HepG2 (cell line): ENCODE measurements at regions not wholly inside any gene's neighbourhood (a gene's known extent, or its start where the extent isn't known, plus 50 kb on each side); places are given as distances from the start of the nearest gene placed in this dataset.

ENCODE experiments used
- ATAC-seq: fragments of 200-7000 bp; cut with Tn5 transposase; 3 replicates; pipeline ENCODE4 v1.9.1; 2020; ENCODE audit warnings: mild to moderate bottlenecking, moderate library complexity
- BruUV-seq: library from RNA; stranded (reverse); fragments of 400-500 nt; replicated peaks from 2 replicates; lab custom pipeline; 2021; lab: Mats Ljungman, UMichigan
- CTCF ChIA-PET: fragments of 300-600 bp; formaldehyde crosslinking; extraction: SDS; loops from one replicate; lab custom pipeline; 2021; ENCODE audit warnings: low total read pairs, inconsistent platforms, low intra/inter-chr PET ratio; lab: Yijun Ruan, JAX
- POLR2A ChIA-PET: fragments of 350-600 bp; sonication (Branson Sonifier 250); formaldehyde crosslinking; loops from one replicate; lab custom pipeline; 2020; ENCODE audit warnings: antibody characterized with exemption, inconsistent platforms; lab: Yijun Ruan, JAX
- DNase-seq: peaks from one replicate; pipeline ENCODE4 v3.0.0-alpha.2; 2015; ENCODE audit warnings: low spot score
- FAIRE-seq: peaks from 3 replicates; lab custom pipeline; 2011; peaks lifted over from hg19 to GRCh38; lab: Jason Lieb, UNC
- H2AFZ ChIP-seq: one replicate; pipeline ENCODE4 v1.6.1; 2011; ENCODE audit warnings: low read length, inconsistent platforms
- H3K27ac ChIP-seq: fragments of 300-600 bp; 3 replicates; pipeline ENCODE4 v1.8.0; 2011; ENCODE audit warnings: mixed run types, mild to moderate bottlenecking, mixed read lengths, low read length, inconsistent platforms; ENCODE audit not compliant: insufficient read depth; ENCODE audit errors: extremely low read length
- H3K27me3 ChIP-seq, 2 experiments: fragments of 200-600 bp in 1 of 2; 2 replicates in 1 of 2; 3 replicates in 1 of 2; pipeline versions ENCODE4 v1.6.0 to v1.8.0; 2011; ENCODE audit warnings: low read length in 2 of 2, mild to moderate bottlenecking in 2 of 2, moderate library complexity in 2 of 2, inconsistent platforms in 1 of 2; ENCODE audit not compliant: insufficient read depth in 2 of 2, control insufficient read depth in 1 of 2
- H3K36me3 ChIP-seq, 2 experiments: fragments of 200-600 bp in 1 of 2; replicated peaks in 1 of 2; 2 replicates in 1 of 2; 3 replicates in 1 of 2; pipeline versions ENCODE4 v1.5.1 to v1.8.0; 2011; ENCODE audit warnings: low read length in 2 of 2, inconsistent platforms in 1 of 2; ENCODE audit not compliant: insufficient read depth in 2 of 2, control insufficient read depth in 1 of 2
- H3K4me1 ChIP-seq: 2 replicates; pipeline ENCODE4 v1.5.1; 2012; ENCODE audit warnings: low read length, inconsistent platforms; ENCODE audit not compliant: insufficient read depth
- H3K4me2 ChIP-seq: 2 replicates; pipeline ENCODE4 v1.6.0; 2011; ENCODE audit warnings: low read depth, low read length, inconsistent platforms
- H3K4me3 ChIP-seq, 3 experiments: fragments of 200-600 bp in 1 of 3; sonication (generic), shearing (Covaris generic) in 1 of 3; replicated peaks in 1 of 3; 2 replicates each; pipeline ENCODE4 v1.5.1; 2011 to 2016; ENCODE audit warnings: low read length in 3 of 3, inconsistent platforms in 2 of 3, low read depth in 2 of 3, mild to moderate bottlenecking in 2 of 3, control low read depth in 1 of 3, mixed read lengths in 1 of 3; ENCODE audit not compliant: insufficient read depth in 1 of 3
- H3K79me2 ChIP-seq: one replicate; pipeline ENCODE4 v1.6.1; 2011; ENCODE audit warnings: low read length, inconsistent platforms; ENCODE audit not compliant: insufficient read depth
- H3K9ac ChIP-seq: 2 replicates; pipeline ENCODE4 v1.6.0; 2011; ENCODE audit warnings: mild to moderate bottlenecking, low read depth, low read length, inconsistent platforms; ENCODE audit not compliant: insufficient read depth
- H3K9me3 ChIP-seq: 2 replicates; pipeline ENCODE4 v1.5.1; 2012; ENCODE audit warnings: mild to moderate bottlenecking, low read length
- H4K20me1 ChIP-seq: 2 replicates; pipeline ENCODE4 v1.6.0; 2011; ENCODE audit warnings: inconsistent platforms, mild to moderate bottlenecking, low read length, moderate library complexity; ENCODE audit not compliant: insufficient read depth
- ADNP ChIP-seq: sonication (generic); formaldehyde crosslinking; IDR thresholded peaks from 2 replicates; pipeline ENCODE4 v1.4.0; 2020; ENCODE audit warnings: missing genetic modification reagents
- DMAP1 ChIP-seq: IDR thresholded peaks from 2 replicates; pipeline ENCODE4 v1.6.1; 2016
- FLYWCH1 ChIP-seq: sonication (generic); formaldehyde crosslinking; IDR thresholded peaks from 2 replicates; pipeline ENCODE4 v1.8.1; 2023; ENCODE audit warnings: mild to moderate bottlenecking, missing genetic modification reagents
- IRF1 ChIP-seq: sonication (generic); formaldehyde crosslinking; IDR thresholded peaks from 2 replicates; pipeline ENCODE4 v1.4.0; 2020; ENCODE audit warnings: low read depth, mild to moderate bottlenecking, missing genetic modification reagents
- KDM2A ChIP-seq: sonication (generic); formaldehyde crosslinking; IDR thresholded peaks from 2 replicates; pipeline ENCODE4 v1.4.0; 2020; ENCODE audit warnings: low read depth, missing genetic modification reagents, borderline replicate concordance
- RCOR2 ChIP-seq: IDR thresholded peaks from 2 replicates; pipeline ENCODE4 v1.6.1; 2016; ENCODE audit warnings: missing biosample characterization, missing genetic modification reagents
- ZBTB2 ChIP-seq: sonication (generic); formaldehyde crosslinking; IDR thresholded peaks from 2 replicates; pipeline ENCODE4 v1.8.0; 2022; ENCODE audit warnings: low read depth, missing genetic modification reagents
- ZBTB4 ChIP-seq: sonication (generic); formaldehyde crosslinking; IDR thresholded peaks from 2 replicates; pipeline ENCODE4 v1.4.0; 2020; ENCODE audit warnings: missing genetic modification reagents, mild to moderate bottlenecking, borderline replicate concordance
- ZNF383 ChIP-seq: sonication (generic); formaldehyde crosslinking; IDR thresholded peaks from 2 replicates; pipeline ENCODE4 v1.4.0; 2020; ENCODE audit warnings: missing genetic modification reagents, mild to moderate bottlenecking, borderline replicate concordance
- ZNF501 ChIP-seq: sonication (generic); formaldehyde crosslinking; IDR thresholded peaks from 2 replicates; pipeline ENCODE4 v1.5.1; 2020; ENCODE audit warnings: mild to moderate bottlenecking, moderate library complexity, missing genetic modification reagents
- ZNF616 ChIP-seq: sonication (generic); formaldehyde crosslinking; IDR thresholded peaks from 2 replicates; pipeline ENCODE4 v1.5.0; 2020; ENCODE audit warnings: low read depth, mild to moderate bottlenecking, missing genetic modification reagents
- ZNF761 ChIP-seq: sonication (generic); formaldehyde crosslinking; conservative IDR thresholded peaks from 2 replicates; pipeline ENCODE4 v1.4.0; 2020; ENCODE audit warnings: mild to moderate bottlenecking, missing genetic modification reagents
- WGBS: methylation state at CpG from one replicate; pipeline ENCODE4 v1.1.6; 2017; ENCODE audit warnings: low lambda C conversion rate; 5-methylcytosine and 5-hydroxymethylcytosine counted together
- in situ Hi-C: cut with HindIII; loops from 2 replicates; pipeline ENCODE4 v1.10.0; 2017; ENCODE audit warnings: low pct_unique_long_range_greater_than_20kb; ENCODE audit not compliant: extremely low pct_ligation_motif_present
- intact Hi-C: fragments of 100-400 bp; cut with micrococcal nuclease; formaldehyde crosslinking; loops from one replicate; pipeline ENCODE4 v1.10.0; 2022; ENCODE audit not compliant: unreplicated experiment
- TF ChIP-seq, protein P1 (sequence below), 2 experiments: sonication (generic) in 1 of 2; formaldehyde crosslinking in 1 of 2; IDR thresholded peaks; 2 replicates each; pipeline versions ENCODE4 v1.5.1 to v1.6.1; 2011 to 2020; ENCODE audit warnings: borderline replicate concordance in 1 of 2, low read depth in 1 of 2, low read length in 1 of 2, mild to moderate bottlenecking in 1 of 2, missing genetic modification reagents in 1 of 2, moderate library complexity in 1 of 2
- TF ChIP-seq, protein P2 (sequence below): sonication (generic); formaldehyde crosslinking; IDR thresholded peaks from 2 replicates; pipeline ENCODE4 v1.8.0; 2022; ENCODE audit warnings: mild to moderate bottlenecking, missing genetic modification reagents; ENCODE audit not compliant: insufficient replicate concordance

DNA sequence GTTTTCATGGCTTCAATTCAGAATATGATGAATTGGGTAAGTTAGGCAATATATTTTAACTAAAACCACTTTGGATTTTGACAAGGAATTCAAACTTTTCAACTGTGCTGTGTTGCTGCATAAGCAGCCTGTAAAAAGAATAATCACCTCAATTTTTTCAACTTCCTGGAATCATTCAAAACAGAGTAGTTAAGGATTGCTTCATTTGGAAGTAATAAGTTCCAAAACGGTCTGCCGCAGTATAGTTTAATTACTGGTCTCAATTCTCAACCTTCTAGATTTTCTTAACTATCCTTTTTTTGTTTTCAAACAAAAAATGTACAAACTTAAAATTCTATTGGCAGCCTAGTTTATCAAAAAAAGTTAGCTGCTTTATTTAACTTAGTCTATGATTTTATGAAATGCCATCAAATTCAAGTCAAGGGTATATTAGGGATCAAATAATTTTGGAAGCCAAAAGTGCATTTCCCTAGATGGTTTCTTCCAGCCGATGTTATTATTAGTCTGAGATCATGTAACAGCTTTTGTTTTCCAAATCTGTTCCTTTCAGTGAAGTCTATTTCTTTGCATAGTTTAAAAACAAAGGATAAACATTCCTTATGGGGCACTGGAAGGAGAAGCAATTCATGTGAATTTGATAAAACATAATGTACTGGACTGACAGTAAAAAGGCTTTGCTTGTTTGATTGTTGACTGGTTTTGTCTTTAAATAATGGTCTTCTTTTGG is 76.1 kb upstream of the ETAA1 start:
- ATAC-seq (no peak), FAIRE-seq (no peak), DNase-seq (no peak)
- H4K20me1 ChIP-seq, result no peaks in the 10 kb centered on the region
- in situ Hi-C loops (loop anchor here (25.0 kb wide), 1 partner anchor 884 kb away; the partner anchor contains the start of gene MEIS1), intact Hi-C loops (loop anchor here (5.0 to 10.0 kb wide), 2 partner anchors 74 to 711 kb away; partner anchors contain the start of gene ETAA1)
- H3K27ac ChIP-seq, result no peak overlapping the region
- no peaks in the 10 kb centered on the region for H3K4me1 ChIP-seq
- H3K36me3 ChIP-seq, result no peaks in the 10 kb centered on the region
- H3K4me3 ChIP-seq, result no peak overlapping the region
- no peak overlapping the region for H3K4me2 ChIP-seq
- no peaks in the 10 kb centered on the region for H3K79me2 ChIP-seq
- no TSS peak for BruUV-seq
- no peak overlapping the region for H2AFZ ChIP-seq
- WGBS, result 69% methylated on average over 3 of the region's 3 CpGs
- ChIA-PET POLR2A (no interaction called here), CTCF (no interaction called here)
- H3K9ac ChIP-seq, result no peak overlapping the region
- no peaks in the 10 kb centered on the region for H3K27me3 ChIP-seq
- H3K9me3 ChIP-seq, result no peaks in the 10 kb centered on the region
- TF ChIP-seq ZNF616 (CRISPR knock-in tag) (no peak), ADNP (no peak), ZBTB2 (CRISPR knock-in tag) (no peak), RCOR2 (CRISPR knock-in tag) (no peak), DMAP1 (CRISPR knock-in tag) (no peak), FLYWCH1 (CRISPR knock-in tag) (no peak), ZNF761 (no peak), ZNF501 (CRISPR knock-in tag) (no peak), ZNF383 (CRISPR knock-in tag) (no peak), IRF1 (no peak), KDM2A (no peak), ZBTB4 (CRISPR knock-in tag) (no peak)
- TF ChIP-seq, protein P1, sequence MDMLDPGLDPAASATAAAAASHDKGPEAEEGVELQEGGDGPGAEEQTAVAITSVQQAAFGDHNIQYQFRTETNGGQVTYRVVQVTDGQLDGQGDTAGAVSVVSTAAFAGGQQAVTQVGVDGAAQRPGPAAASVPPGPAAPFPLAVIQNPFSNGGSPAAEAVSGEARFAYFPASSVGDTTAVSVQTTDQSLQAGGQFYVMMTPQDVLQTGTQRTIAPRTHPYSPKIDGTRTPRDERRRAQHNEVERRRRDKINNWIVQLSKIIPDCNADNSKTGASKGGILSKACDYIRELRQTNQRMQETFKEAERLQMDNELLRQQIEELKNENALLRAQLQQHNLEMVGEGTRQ (IDR thresholded peaks at IDR 0.05; ENCODE audit: low read depth, low read length), result no peak
- TF ChIP-seq, protein P1 (CRISPR knock-in tag; IDR thresholded peaks at IDR 0.05; ENCODE audit: borderline replicate concordance), result no peak
- TF ChIP-seq, protein P2, sequence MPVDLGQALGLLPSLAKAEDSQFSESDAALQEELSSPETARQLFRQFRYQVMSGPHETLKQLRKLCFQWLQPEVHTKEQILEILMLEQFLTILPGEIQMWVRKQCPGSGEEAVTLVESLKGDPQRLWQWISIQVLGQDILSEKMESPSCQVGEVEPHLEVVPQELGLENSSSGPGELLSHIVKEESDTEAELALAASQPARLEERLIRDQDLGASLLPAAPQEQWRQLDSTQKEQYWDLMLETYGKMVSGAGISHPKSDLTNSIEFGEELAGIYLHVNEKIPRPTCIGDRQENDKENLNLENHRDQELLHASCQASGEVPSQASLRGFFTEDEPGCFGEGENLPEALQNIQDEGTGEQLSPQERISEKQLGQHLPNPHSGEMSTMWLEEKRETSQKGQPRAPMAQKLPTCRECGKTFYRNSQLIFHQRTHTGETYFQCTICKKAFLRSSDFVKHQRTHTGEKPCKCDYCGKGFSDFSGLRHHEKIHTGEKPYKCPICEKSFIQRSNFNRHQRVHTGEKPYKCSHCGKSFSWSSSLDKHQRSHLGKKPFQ, result no peak
